GM06990 (cell line): ENCODE measurements at regions not wholly inside any gene's neighbourhood (a gene's known extent, or its start where the extent isn't known, plus 50 kb on each side); places are given as distances from the start of the nearest gene placed in this dataset.
A peak's percentile ranks its signal among the peaks of the same experiment; 100 is the strongest.

Experiments
- DNase-seq: peaks from one replicate; pipeline ENCODE4 v3.0.0-alpha.2; 2011; ENCODE audit not compliant: insufficient read length; ENCODE audit errors: extremely low read depth
- H3K27me3 ChIP-seq: replicated peaks from 2 replicates; pipeline ENCODE4 v1.6.0; 2011; ENCODE audit warnings: low read length; ENCODE audit not compliant: control insufficient read depth, insufficient read depth
- H3K36me3 ChIP-seq: 2 replicates; pipeline ENCODE4 v1.5.1; 2011; ENCODE audit warnings: low read length; ENCODE audit not compliant: control insufficient read depth, insufficient read depth
- H3K4me3 ChIP-seq: replicated peaks from 2 replicates; pipeline ENCODE4 v1.5.1; 2011; ENCODE audit warnings: low read depth, mild to moderate bottlenecking, control low read depth, low read length
- CTCF ChIP-seq: IDR thresholded peaks from 2 replicates; pipeline ENCODE4 v1.5.1; 2011; ENCODE audit warnings: low read length, control low read depth, mild to moderate bottlenecking, inconsistent platforms; ENCODE audit not compliant: insufficient read depth, poor library complexity, severe bottlenecking

- no peak for DNase-seq
- H3K27me3 ChIP-seq: no peaks in the 10 kb centered on the region; the same call in 1 of the 2 replicates
- H3K36me3 ChIP-seq: no peaks in the 10 kb centered on the region
- no peak overlapping the region for H3K4me3 ChIP-seq
- TF ChIP-seq CTCF: no peak
These were observed 250.3 kb upstream of the RASGRP1 start for GRCh38 chr15:38814891-38815290.

- no peaks in the 10 kb centered on the region for H3K36me3 ChIP-seq
- peak; percentile 62 for DNase-seq
- H3K27me3 ChIP-seq: no peaks in the 10 kb centered on the region; the same call in 1 of the 2 replicates
- peak; percentile 100 for TF ChIP-seq CTCF
- H3K4me3 ChIP-seq: no peak overlapping the region
These were observed 253.0 kb upstream of the RASGRP1 start for GRCh38 chr15:38817427-38818156.

GRCh38 chr15:38818157-38818790 lies 253.7 kb upstream of the RASGRP1 start:
- peak; percentile 1 for DNase-seq
- no peaks in the 10 kb centered on the region for H3K36me3 ChIP-seq
- H3K27me3 ChIP-seq: no peaks in the 10 kb centered on the region; the same call in 1 of the 2 replicates
- no peak overlapping the region for H3K4me3 ChIP-seq
- TF ChIP-seq CTCF: no peak

- Histone ChIP-seq H3K27me3 (no peaks in the 10 kb centered on the region; the same call in 1 of the 2 replicates), H3K4me3 (no peak overlapping the region), H3K36me3 (no peaks in the 10 kb centered on the region)
- TF ChIP-seq CTCF: no peak
- DNase-seq: no peak
These were observed 254.9 kb upstream of the RASGRP1 start for GRCh38 chr15:38819387-38819950.

GRCh38 chr15:38823263-38823662 lies 258.6 kb upstream of the RASGRP1 start:
- no peak for DNase-seq
- H3K36me3 ChIP-seq: no peaks in the 10 kb centered on the region

More at GRCh38 chr15:38823263-38823662, 258.6 kb upstream of the RASGRP1 start:
- no peak overlapping the region for H3K4me3 ChIP-seq
- no peaks in the 10 kb centered on the region; the same call in 1 of the 2 replicates for H3K27me3 ChIP-seq
- no peak for TF ChIP-seq CTCF
